Lower leg skin (tissue), 3 donors: ENCODE measurements at regions not wholly inside any gene's neighbourhood (a gene's known extent, or its start where the extent isn't known, plus 50 kb on each side); places are given as distances from the start of the nearest gene placed in this dataset.

Experiments
- CTCF ChIP-seq, 3 donors: fragments of 450-650 bp; IDR thresholded peaks; one replicate each; pipeline ENCODE4 v1.5.1; 2016; ENCODE audit warnings: antibody characterized with exemption in 3 of 3, mild to moderate bottlenecking in 3 of 3, moderate library complexity in 2 of 3
- POLR2A ChIP-seq, 2 donors: fragments of 450-650 bp; IDR thresholded peaks; one replicate each; pipeline ENCODE4 v1.6.1; 2016 to 2017; ENCODE audit warnings: antibody characterized with exemption in 2 of 2, mild to moderate bottlenecking in 1 of 2, moderate library complexity in 1 of 2

- TF ChIP-seq POLR2A (IDR thresholded peaks at IDR 0.05) (no peak), CTCF (IDR thresholded peaks at IDR 0.05) (no peak)
Measured at GRCh38 chr16:35298460-35299243, 1839.2 kb downstream of the TP53TG3F start.
